T follicular helper cell (primary cell): ENCODE measurements at regions not wholly inside any gene's neighbourhood (a gene's known extent, or its start where the extent isn't known, plus 50 kb on each side); places are given as distances from the start of the nearest gene placed in this dataset.

Source experiments
- DNase-seq: peaks from one replicate; pipeline ENCODE4 v3.0.0-alpha.2; 2020; ENCODE audit warnings: low read depth

DNA sequence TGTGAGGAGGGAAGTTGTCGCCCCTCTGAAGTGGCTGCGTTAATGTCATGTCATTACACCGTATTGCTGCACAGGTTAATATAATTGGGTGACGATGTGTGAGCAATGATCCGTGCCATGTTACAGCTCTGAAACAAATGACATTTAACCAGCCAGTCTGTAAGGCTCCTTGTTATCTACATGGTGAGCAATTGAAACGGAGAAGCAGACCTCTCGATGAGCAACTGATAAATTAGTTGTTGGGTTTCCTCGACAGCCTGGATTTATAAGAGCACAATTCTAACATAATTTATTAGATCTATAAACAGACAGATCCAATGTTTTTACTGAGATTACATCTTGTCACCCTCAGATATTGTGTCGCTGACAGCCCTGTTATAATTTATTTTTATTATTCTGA lies 49.9 kb upstream of the MAFB start:
- no peak for DNase-seq

DNA sequence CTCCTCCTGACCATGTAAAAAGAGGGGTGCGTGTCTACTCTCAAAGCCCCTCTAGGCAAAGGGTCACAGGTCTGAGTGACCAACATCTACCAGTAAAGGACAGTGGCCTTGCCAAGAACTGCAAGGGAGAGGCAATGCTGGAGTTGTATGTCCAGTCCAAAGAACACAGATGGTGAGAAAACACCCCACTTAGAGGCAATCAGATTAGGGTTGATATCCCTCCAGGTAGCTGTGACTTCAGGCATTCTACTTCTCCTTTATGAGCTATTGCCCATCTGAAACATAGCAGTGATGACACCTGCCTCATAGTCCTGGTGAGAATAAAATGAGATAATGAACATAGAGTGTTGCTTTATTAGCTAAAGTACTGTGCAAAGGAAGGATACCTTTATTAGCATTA lies 50.8 kb upstream of the MAFB start:
- no peak for DNase-seq

DNA sequence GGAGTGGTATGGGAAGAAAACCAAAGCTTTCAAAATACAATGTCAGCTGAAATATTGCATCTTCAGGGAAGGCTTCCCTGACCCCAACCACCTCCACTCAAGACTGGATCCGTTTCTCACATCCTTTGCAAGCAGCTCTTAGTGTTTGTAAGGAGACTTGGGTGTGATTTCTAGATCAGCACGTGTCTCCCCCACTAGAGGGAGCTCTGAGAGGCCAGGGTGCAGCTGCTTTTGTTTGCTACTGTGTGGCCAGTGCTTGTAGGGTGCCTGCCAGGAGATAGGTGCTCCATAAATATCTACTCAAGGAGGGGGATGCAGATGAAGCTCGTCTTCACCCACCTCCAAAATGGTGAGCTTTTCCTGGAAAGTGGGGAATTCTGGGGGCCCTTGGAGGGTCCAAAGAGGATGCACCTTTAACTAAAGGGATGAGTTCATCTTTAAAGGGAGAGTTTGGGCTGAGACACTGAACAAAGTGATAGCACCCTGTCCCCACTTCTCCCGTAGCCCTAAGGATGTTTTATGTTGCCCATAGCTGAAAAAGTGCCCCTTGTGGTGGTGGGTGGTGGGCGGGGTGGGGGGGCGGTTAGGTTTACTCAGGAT lies 52.6 kb upstream of the MAFB start:
- no peak for DNase-seq

DNA sequence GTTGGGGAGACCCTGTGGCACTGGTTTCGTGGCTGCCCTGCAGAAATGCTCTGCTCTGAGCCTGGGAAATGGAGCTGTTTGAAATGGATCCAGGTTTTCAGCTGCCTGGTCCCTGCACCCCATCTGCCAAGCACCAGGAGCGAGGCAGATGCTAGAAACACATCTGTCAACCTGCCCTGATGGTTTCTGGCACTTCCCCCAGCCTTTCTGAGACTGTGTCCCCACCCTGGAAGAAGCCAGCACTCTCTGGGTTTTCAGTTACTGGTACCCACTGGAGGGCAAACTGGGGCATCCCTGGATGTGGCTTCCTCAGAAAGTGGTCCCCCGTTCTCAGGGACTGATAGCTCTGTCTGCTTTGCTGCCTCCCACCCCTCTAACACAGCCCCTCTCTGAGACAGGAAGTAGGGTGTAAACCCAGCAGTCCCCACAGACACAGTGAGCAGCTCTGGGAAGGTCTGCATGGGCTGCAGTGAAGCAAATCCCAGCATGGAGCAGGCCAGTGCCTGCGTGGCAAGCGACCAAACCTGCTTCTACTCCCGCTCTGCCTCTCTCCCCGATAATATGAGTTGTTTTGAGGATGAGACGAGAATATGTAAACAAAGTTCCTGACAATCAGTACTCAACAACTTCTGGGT lies 54.2 kb upstream of the MAFB start:
- DNase-seq = no peak

DNA sequence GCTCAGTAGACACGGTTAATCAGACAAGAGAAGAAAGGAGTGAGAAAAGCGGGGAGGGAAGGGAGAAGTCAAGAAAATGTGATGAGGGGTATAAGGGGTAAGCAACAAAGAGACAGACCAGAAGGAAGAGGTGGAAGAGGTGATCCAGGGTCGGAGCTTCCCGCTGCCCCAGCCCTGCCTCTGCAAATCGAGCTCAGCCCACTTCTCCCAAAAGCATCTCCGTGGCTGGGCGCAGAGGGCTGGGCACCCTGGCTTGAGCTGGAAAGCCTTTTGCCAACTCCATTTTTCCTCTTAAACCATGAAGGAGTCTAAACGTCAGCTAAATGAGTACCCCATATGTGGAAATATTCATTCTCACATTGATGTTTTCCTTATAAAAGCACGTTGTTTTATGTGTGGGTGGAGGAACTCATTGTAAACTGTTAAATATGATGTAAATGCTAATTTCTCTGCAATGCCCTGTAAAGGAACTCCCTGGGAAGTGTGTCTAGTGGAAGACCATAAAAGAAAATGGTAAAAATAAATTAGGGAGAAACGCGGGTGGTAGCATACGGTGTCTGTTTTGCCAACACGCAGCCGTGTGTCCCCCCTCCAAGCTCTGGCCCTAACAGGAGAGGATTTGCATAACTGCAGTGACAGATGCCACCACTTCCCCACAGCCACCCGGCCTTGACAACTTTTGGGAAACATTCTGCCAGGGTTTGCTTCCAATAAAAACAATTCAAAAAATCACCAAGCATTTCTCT lies 55.2 kb upstream of the MAFB start:
- no peak for DNase-seq

DNA sequence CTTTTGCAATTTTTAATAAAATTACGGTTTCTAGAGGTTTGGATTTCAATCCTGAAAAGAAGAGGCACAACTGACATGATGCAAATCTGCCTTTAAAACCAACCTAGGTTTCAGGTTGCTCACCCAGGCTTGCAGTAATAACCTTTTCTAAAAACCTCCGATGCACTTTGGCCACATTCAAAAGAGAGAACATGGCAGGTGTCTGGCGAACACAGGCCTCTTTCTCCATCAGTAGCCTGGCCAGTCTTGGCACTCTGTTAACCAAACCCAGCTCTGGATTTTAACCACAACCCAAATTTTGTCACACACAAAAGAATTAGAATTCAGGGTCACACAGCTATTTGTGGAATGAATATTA lies 55.8 kb upstream of the MAFB start:
- no peak for DNase-seq

DNA sequence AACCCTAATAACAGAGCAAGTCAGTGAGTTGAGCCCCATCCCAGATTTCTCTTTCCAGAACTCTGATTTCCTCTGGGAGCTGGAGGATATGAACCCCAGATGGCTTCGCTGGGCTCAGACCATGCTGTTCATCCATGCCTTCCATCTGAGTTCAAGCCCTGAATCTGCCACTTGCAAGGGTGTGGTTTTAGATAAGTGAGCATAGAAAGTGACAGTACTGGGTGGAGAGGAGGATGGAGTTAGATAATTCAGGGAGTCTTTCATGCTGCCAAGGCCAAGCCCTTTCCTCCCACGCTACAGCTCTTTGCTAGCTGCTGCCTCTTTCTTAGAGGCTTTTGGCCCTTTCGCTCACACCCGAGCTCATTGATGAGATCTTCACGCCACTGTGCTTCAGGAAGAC lies 57.2 kb upstream of the MAFB start:
- no peak for DNase-seq

DNA sequence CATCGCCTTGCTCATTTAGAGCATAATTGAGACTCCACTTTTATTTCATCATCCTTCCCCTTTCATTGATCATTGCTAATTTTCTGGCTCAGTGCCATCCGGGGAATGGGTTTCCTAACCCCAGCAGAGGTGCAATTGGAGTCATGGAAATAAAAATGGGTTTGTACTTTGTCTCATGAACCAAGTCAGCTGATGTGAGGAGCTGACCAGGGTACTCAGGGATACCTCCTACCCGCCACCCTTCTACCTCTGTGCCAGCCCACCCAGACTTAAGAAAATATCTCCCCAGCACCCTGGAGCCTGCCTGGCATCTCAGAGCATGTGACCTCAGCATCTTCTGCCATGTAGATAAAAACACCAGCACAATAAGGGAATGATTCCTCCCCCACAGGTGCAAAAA lies 59.1 kb upstream of the MAFB start:
- no peak for DNase-seq

DNA sequence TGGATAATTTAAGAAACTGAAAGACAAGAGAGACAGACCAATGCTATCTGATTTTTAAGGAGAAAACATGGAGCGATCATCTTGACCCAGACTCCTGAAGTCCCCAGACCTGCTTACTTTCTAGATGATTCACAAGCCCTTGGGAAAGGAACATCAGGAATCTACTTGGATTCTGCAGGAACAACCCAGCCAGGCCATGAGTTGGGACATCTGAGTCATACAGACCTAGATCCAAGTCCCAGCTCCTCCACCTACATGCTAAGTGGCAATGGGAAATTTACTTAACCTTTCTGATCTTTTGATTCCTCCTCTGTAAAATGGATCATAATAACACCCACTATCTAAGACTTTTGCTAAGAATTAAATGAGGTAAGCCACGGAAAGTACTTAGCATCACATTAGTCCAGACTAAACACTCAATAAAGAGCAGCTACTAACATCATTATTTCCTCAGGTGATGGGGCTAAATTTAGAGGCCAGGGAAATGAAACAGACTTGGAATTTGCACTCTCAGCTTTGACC lies 61.0 kb upstream of the MAFB start:
- DNase-seq = no peak

DNA sequence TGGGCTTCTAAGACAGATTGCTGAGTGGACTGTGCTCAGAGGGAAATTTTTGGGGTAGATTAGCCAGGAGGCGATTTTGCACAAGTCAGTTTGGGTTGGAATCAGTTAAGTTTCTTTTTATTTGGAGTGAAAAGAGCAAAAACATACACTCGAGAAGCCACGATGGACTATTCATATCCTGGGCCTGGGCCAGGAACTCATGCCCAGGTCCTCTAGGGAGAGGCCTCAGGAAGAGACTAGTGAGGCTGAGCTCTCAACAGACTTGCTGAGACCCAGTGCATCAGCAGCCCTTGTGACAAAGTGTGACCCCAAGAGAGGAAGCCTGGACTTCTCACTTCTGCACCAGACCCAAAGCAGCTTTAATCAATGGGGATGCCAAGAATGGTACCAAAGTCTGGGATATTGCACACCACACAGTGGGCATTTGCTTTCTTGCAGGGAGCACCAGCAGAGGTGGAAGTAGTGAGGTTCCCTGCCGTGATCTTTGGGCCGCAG lies 61.6 kb upstream of the MAFB start:
- no peak for DNase-seq

DNA sequence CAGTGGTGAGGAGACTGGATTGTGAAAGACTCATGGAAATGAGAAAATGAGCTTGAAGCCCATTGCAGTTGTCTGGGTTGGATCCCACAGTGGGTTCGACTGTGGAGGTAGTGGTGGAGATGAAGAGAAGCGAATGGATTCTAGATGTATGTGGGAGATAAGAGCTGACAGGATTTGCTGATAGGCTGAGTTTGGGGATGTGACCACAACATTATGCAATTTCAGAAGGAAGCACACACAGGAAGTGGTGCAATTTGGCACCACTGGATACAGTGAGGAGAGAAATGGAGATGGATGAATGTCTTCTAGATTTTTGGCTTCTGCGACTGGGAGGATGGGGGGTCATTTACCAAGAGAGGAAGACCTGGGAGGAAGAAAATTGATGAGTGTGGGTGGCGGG lies 64.4 kb upstream of the MAFB start:
- DNase-seq = no peak

DNA sequence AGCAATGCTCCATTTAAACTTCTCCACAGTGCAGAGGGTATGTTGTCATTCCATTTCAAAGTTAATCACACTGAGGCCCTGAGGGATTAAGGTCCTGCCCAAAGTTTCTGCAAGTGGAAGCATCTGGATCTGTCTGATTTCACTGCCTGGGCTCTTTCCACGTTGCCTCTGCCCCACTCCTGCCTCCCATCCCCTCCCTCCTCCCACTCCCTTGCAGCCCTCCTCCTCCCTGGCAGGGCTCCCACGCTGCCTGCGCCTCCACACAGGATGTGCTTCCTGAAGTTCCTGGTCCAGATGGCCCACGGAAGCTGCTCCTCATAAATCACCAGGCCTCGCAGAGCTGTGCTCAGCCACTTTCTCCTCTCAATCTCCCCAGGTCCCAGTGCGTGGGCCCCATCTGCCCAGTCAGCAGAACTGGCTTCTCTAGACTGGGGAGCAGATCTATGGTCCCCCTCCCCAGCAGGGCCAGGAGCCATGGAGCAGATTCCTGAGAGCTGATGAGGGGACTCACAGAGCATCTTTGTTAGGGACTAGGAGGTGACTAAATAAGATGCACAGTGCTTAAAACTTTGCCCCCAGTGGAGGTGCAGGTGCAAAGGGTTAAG lies 65.4 kb upstream of the MAFB start:
- no peak for DNase-seq

DNA sequence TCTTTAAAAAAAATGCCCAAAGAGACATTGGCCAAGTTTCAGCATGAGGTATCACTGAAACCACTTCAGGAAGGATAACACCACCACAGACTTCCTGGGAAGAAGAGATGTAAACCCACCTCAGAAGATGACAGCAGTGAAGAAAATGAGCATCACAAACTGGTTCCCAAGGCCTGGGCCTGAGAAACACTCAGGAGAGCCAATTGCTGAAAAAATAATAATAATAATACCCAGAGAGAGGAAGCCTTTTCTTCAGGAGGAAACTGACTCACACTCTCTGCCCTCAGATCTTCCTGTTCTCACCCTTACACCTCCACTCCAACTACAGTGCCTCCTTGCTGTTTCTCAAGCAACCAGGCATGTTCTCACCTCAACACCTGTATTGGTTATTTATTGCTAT lies 68.1 kb upstream of the MAFB start:
- no peak for DNase-seq

DNA sequence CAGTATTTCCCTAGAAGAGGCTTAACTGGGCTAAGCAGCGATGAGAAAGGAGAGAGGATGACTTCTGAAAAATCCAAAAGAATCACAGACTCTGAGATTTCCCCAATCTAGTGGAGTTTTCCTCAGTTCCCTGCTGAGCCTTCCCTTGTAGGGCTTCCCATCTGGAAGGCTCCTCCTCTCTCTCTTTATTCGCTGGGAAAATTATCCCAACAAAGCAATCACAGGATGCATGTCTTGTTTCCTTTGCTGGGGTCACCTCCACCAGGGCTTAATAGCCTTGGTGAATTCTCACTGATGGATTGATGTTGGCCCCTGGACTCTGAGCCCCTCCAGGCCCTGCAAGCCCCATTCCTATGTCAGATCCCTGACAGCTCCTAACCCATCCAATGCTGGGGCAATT lies 69.8 kb upstream of the MAFB start:
- no peak for DNase-seq

DNA sequence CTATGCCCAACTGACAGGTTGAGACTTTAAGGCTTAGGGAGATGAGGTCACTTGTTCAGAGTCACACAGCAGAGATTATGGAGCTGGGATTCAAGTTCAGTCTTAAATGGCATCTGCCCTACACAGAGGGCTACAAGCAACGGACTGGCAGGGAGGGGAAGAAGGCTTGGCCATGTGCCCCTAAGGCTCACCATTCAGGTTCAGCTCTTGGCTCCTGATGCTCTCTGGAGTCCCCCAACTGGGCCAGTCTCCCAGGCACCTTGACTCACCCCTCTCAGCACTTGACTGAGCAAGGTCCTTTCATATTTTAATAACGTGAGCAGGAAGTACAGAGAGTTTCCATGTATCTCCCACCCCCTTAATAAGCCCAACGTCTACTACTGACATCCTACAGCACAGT lies 71.4 kb upstream of the MAFB start:
- DNase-seq = no peak

DNA sequence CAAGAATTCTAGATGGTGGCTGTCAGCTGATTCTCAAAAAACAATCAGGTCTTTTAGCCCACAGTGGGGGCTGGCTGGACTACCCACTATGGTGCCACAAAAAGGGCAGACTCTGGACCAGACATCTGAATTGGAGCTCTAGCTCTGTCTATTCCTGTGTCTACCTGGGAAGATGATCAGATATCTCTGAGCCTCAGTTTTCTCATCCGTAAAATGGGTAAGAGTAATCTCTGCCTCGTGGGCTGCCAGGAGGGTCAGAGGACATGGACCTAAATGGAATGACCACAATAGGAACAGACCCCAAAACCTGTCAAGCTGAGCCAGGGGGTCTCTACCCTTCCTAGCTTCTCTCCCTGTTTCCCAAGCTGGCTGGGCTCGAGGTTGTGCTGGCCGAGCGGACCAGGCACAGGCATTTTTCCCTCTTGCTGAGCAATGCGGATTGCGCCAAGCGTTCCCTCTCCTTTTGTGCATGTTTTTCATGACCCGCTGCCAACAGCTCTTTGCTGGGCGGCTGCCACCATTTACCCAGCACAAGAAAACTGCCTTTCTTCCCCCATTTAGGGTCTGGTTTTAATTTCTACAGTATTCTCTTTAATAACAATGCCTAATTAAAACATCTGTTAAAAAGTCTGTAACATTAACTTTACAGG lies 74.7 kb upstream of the MAFB start:
- DNase-seq = no peak

DNA sequence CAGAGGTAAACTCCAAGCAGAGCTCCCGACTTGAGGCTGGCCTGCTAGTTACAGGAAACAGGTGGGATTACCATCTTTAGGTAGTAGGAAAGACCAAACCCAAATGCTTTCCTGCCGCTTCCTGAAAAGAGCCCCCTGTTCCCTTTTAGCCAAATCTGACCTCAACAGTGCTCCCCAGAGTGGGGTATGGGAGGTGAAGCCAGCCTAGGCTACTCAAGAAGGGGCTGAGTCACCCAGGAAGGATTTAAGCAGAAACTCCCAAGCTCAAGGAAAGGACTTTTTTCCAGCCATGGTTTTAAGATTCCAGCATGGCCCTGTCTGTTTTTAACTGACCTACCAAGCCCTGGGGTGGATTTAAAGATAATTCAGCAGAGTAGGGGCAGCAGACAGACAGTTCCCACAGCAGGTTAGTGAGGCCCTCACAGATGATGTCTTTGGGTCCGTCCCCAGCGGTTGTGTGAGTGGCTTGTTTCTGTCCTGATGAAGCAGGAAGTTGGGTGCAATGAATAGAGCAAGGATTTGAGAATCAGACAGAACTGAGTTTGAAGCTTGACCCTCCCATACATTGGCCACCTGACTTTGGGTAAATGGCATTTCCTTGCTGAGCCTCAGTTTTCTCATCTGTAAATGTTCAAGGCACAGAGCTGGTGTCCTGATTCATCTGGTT lies 76.9 kb upstream of the MAFB start:
- no peak for DNase-seq

DNA sequence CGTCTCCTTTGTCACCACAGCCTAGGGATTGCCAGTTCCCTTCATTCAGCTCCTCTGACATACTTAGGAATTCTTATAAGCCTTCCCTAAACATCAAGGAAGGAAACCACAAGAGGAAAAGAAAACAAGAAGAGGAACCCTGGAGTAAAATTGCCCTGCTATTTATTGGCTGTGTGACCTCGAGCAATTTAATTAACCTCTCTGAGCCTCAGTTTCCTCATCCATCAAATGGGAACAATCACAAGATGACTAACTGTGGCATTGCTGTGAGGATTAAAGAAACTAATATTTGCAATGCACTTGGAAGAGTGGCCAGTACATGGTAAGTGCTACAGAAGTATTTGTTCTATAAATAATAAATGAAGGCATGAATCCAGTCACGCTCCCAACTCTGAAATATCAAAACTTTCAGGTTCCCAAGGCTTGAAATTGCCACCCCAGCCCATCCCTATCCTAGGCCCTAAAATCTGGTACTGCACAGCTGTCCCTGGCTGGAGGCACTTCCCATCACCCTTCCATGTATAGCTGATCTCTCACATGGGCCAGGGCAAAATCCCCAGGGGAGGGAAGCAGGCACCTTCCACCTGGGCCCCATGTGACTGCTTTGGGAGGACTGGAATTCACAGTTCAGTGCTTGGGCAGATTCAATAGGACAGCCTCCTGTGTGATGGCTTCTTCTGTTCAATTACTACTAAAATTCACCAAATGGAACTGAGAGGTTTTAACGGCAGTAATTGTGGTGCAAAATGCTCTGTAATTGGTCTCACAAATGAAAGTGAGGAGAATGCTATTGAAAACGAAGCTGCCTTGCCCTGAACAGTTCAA lies 78.0 kb upstream of the MAFB start:
- no peak for DNase-seq

DNA sequence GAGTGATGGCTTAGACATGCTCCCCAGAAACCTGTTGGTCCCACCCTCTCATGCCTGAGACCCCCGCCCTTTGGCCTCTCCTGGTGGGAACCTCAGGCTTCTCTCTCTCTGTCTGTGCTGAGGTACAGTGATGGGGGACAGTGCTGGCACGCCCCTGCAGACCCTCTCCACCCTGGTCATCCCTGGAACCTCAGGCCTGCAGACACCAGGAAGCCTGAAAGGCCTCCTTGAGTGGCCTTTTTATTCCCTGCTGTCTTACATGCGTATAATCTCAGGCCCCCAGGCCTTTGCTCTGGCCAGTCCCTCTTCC lies 78.5 kb upstream of the MAFB start:
- no peak for DNase-seq

DNA sequence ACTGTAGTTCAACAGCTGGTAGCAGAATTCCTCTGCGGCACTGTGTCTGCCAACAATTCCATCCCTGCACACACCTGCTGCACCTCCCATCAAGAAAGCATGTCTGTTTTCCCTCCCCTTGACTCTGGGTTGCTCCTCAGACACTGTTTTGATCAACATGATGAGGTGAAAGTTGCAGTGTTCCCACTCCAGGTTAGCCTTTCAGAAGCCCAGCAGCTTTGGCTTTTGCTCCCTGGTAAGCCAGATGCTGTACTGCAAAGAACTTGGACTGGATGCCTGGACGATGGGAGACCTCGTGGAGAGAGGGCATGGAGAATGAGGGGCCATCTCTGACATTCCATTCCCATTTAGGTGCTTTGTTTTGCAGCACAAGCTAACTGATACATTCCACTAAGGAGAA lies 79.1 kb upstream of the MAFB start:
- DNase-seq = no peak

DNA sequence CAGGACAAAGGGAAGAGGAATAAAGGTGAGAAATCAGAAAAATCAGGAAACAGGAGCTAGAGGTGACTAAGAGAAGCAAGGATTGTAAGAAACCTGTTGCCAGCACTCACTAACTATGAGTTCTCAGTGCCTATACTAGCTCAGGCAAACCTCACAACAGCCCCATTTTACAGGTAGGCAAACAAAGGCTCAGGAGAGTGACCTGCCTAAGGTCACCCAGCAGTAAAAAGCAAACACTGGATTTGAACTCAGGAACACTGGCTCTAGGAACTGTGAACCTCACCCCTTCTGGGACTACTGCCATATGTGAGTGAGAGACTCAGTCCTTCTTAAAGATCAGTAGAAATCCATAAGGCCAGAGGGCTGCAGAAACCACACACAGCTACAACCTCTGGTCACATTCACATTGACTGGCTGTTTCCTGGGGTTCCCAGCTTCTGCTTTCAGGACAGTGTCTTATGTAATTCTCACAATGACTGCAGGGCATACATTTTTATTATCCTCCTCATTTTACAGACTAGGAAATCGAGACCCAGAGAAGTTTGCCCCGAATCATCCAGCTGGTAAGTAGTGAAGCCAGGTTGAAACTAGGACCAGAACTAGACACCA lies 80.7 kb upstream of the MAFB start:
- no peak for DNase-seq
